ENCODE measurements at regions not wholly inside any gene's neighbourhood (a gene's known extent, or its start where the extent isn't known, plus 50 kb on each side); places are given as distances from the start of the nearest gene placed in this dataset.

GRCh38 chr3:194218646-194219453, 82.9 kb downstream of the HES1 start:
- intact Hi-C loops (cut with micrococcal nuclease), result no loop called here

- intact Hi-C loops (cut with micrococcal nuclease), result no loop called here
Observed at GRCh38 chr3:194219826-194220410, 84.0 kb downstream of the HES1 start.

GRCh38 chr3:194220901-194221326, 85.0 kb downstream of the HES1 start:
- intact Hi-C loops (cut with micrococcal nuclease), result no loop called here

GRCh38 chr3:194221336-194221735, 85.4 kb downstream of the HES1 start:
- intact Hi-C loops (cut with micrococcal nuclease), result no loop called here

- intact Hi-C loops (cut with micrococcal nuclease), result no loop called here
Observed at GRCh38 chr3:194223951-194224350, 88.0 kb downstream of the HES1 start.

- intact Hi-C loops (cut with micrococcal nuclease), result no loop called here
Observed at GRCh38 chr3:194224471-194225417, 88.8 kb downstream of the HES1 start.

GRCh38 chr3:194225418-194225812, 89.5 kb downstream of the HES1 start:
- intact Hi-C loops (cut with micrococcal nuclease), result no loop called here

GRCh38 chr3:194225988-194226663, 90.2 kb downstream of the HES1 start:
- intact Hi-C loops (cut with micrococcal nuclease), result no loop called here

GRCh38 chr3:194231929-194232832, 96.2 kb downstream of the HES1 start:
- intact Hi-C loops (cut with micrococcal nuclease), result no loop called here

- intact Hi-C loops (cut with micrococcal nuclease), result no loop called here
Observed at GRCh38 chr3:194233150-194233549, 97.2 kb downstream of the HES1 start.

- intact Hi-C loops (cut with micrococcal nuclease), result no loop called here
Observed at GRCh38 chr3:194235160-194235559, 99.2 kb downstream of the HES1 start.

- intact Hi-C loops (cut with micrococcal nuclease), result no loop called here
Observed at GRCh38 chr3:194237110-194237509, 101.2 kb downstream of the HES1 start.

GRCh38 chr3:194240766-194241165, 104.8 kb downstream of the HES1 start:
- intact Hi-C loops (cut with micrococcal nuclease), result no loop called here

- intact Hi-C loops (cut with micrococcal nuclease), result no loop called here
Observed at GRCh38 chr3:194243172-194243837, 107.4 kb downstream of the HES1 start.

- intact Hi-C loops (cut with micrococcal nuclease), result no loop called here
Observed at GRCh38 chr3:194244167-194244566, 107.0 kb downstream of the CPN2 start.

- intact Hi-C loops (cut with micrococcal nuclease), result no loop called here
Observed at GRCh38 chr3:194245474-194245873, 105.7 kb downstream of the CPN2 start.

- intact Hi-C loops (cut with micrococcal nuclease), result no loop called here
Observed at GRCh38 chr3:194245975-194246561, 105.1 kb downstream of the CPN2 start.

GRCh38 chr3:194246709-194247349, 104.3 kb downstream of the CPN2 start:
- intact Hi-C loops (cut with micrococcal nuclease), result no loop called here

GRCh38 chr3:194247350-194247740, 103.8 kb downstream of the CPN2 start:
- intact Hi-C loops (cut with micrococcal nuclease), result no loop called here

Data from T-helper 2 cell treated with Interferon-gamma antibody and Interleukin-4, amounts not matched to agents 100 ng/mL and 5 ng/mL, for 36 hours (primary cell).